Astrocyte (in vitro differentiated cells and primary cell): ENCODE measurements at regions not wholly inside any gene's neighbourhood (a gene's known extent, or its start where the extent isn't known, plus 50 kb on each side); places are given as distances from the start of the nearest gene placed in this dataset.

Experiments
- EZH2 ChIP-seq: IDR thresholded peaks from 2 replicates; pipeline ENCODE4 v1.6.1; 2012; ENCODE audit warnings: mild to moderate bottlenecking, low read length, inconsistent platforms; ENCODE audit not compliant: insufficient read depth
- TF ChIP-seq, protein P1 (sequence below): IDR thresholded peaks from 2 replicates; pipeline ENCODE4 v1.5.1; 2011; ENCODE audit warnings: low read depth, mild to moderate bottlenecking, inconsistent platforms, low read length, moderate library complexity; ENCODE audit not compliant: insufficient read depth

GRCh38 chr5:8752595-8752994 lies 793.3 kb downstream of the SEMA5A start:
- TF ChIP-seq, protein P1, sequence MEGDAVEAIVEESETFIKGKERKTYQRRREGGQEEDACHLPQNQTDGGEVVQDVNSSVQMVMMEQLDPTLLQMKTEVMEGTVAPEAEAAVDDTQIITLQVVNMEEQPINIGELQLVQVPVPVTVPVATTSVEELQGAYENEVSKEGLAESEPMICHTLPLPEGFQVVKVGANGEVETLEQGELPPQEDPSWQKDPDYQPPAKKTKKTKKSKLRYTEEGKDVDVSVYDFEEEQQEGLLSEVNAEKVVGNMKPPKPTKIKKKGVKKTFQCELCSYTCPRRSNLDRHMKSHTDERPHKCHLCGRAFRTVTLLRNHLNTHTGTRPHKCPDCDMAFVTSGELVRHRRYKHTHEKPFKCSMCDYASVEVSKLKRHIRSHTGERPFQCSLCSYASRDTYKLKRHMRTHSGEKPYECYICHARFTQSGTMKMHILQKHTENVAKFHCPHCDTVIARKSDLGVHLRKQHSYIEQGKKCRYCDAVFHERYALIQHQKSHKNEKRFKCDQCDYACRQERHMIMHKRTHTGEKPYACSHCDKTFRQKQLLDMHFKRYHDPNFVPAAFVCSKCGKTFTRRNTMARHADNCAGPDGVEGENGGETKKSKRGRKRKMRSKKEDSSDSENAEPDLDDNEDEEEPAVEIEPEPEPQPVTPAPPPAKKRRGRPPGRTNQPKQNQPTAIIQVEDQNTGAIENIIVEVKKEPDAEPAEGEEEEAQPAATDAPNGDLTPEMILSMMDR, result no peak
- TF ChIP-seq EZH2, result no peak
